ENCODE measurements at regions not wholly inside any gene's neighbourhood (a gene's known extent, or its start where the extent isn't known, plus 50 kb on each side); places are given as distances from the start of the nearest gene placed in this dataset.

GRCh38 chr3:167095976-167096375, 284.1 kb downstream of the ZBBX start:
- no peaks in the 10 kb centered on the region for H3K9me3 ChIP-seq
- no peaks in the 10 kb centered on the region for H3K27me3 ChIP-seq (replicated peaks; ENCODE audit: insufficient read depth)
- H3K4me1 ChIP-seq (ENCODE audit: control insufficient read depth in 1 of 2, low read depth in 2 of 2): no peaks in the 10 kb centered on the region
- ATAC-seq (ENCODE audit: insufficient number of reproducible peaks, low FRiP score, low read depth) (no peak), DNase-seq (ENCODE audit: low spot score) (no peak)
- H3K27ac ChIP-seq: no peak overlapping the region
- no peaks in the 10 kb centered on the region for H3K36me3 ChIP-seq
- TF ChIP-seq CTCF (IDR thresholded peaks at IDR 0.05): no peak
- H3K4me3 ChIP-seq: no peak overlapping the region

- Histone ChIP-seq H3K27me3 (replicated peaks; ENCODE audit: insufficient read depth) (no peaks in the 10 kb centered on the region), H3K4me1 (ENCODE audit: control insufficient read depth in 1 of 2, low read depth in 2 of 2) (no peaks in the 10 kb centered on the region), H3K4me3 (no peak overlapping the region), H3K27ac (no peak overlapping the region), H3K9me3 (no peaks in the 10 kb centered on the region), H3K36me3 (no peaks in the 10 kb centered on the region)
- no peak for TF ChIP-seq CTCF (IDR thresholded peaks at IDR 0.05)
- ATAC-seq (ENCODE audit: insufficient number of reproducible peaks, low FRiP score, low read depth) (no peak), DNase-seq (ENCODE audit: low spot score) (no peak)
These were observed 285.5 kb downstream of the ZBBX start for GRCh38 chr3:167094632-167095031.

GRCh38 chr3:167091226-167091625, 288.9 kb downstream of the ZBBX start:
- no peak for TF ChIP-seq CTCF (IDR thresholded peaks at IDR 0.05)
- no peaks in the 10 kb centered on the region for H3K27me3 ChIP-seq (replicated peaks; ENCODE audit: insufficient read depth)

GRCh38 chr3:167084545-167084944, 295.6 kb downstream of the ZBBX start:
- no peak for DNase-seq (ENCODE audit: low spot score)
- no peak for TF ChIP-seq CTCF (IDR thresholded peaks at IDR 0.05)
- Histone ChIP-seq H3K27me3 (replicated peaks; ENCODE audit: insufficient read depth) (no peaks in the 10 kb centered on the region), H3K27ac (no peak overlapping the region), H3K36me3 (no peaks in the 10 kb centered on the region), H3K9me3 (no peaks in the 10 kb centered on the region), H3K4me3 (no peak overlapping the region), H3K4me1 (ENCODE audit: control insufficient read depth in 1 of 2, low read depth in 2 of 2) (no peaks in the 10 kb centered on the region)
- ATAC-seq (ENCODE audit: insufficient number of reproducible peaks, low FRiP score, low read depth): no peak

More at GRCh38 chr3:167091226-167091625, 288.9 kb downstream of the ZBBX start:
- Histone ChIP-seq H3K4me3 (no peak overlapping the region), H3K4me1 (ENCODE audit: control insufficient read depth in 1 of 2, low read depth in 2 of 2) (no peaks in the 10 kb centered on the region), H3K36me3 (no peaks in the 10 kb centered on the region), H3K9me3 (no peaks in the 10 kb centered on the region), H3K27ac (no peak overlapping the region)
- ATAC-seq (ENCODE audit: insufficient number of reproducible peaks, low FRiP score, low read depth) (no peak), DNase-seq (ENCODE audit: low spot score) (no peak)

GRCh38 chr3:167078070-167078622, 302.0 kb downstream of the ZBBX start:
- no peaks in the 10 kb centered on the region for H3K9me3 ChIP-seq
- H3K27ac ChIP-seq: no peak overlapping the region
- no peaks in the 10 kb centered on the region for H3K4me1 ChIP-seq (ENCODE audit: control insufficient read depth in 1 of 2, low read depth in 2 of 2)
- H3K36me3 ChIP-seq: no peaks in the 10 kb centered on the region
- H3K27me3 ChIP-seq (replicated peaks; ENCODE audit: insufficient read depth): no peaks in the 10 kb centered on the region
- no peak overlapping the region for H3K4me3 ChIP-seq
- no peak for TF ChIP-seq CTCF (IDR thresholded peaks at IDR 0.05)
- ATAC-seq (ENCODE audit: insufficient number of reproducible peaks, low FRiP score, low read depth): no peak
- no peak for DNase-seq (ENCODE audit: low spot score)
